ENCODE measurements at regions not wholly inside any gene's neighbourhood (a gene's known extent, or its start where the extent isn't known, plus 50 kb on each side); places are given as distances from the start of the nearest gene placed in this dataset.
"Not testable (repeated sequence)": the region's sequence is repeated elsewhere in the genome, so short reads cannot be mapped to it uniquely, and the experiment has no call there.

DNA sequence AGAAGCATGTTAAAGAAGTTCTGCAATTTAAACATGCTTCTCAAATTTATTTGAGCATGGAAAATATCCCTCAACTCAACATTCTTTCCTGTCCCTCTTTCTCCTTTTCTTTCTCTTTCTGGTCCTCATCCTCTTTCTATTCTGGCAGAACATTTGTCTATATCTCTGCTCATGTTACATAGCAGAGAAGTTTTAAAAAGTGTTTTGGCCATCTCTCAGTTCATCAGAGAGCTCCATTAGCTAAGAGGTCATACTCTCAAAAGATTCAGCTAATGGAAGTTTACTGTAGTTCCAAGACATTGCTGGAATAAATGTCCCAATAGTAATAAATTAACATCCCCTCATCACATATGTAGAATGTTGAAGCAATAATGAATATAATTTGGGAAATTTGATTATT, 53.5 kb downstream of the XCL2 start:
- DNase-seq: no peak

DNA sequence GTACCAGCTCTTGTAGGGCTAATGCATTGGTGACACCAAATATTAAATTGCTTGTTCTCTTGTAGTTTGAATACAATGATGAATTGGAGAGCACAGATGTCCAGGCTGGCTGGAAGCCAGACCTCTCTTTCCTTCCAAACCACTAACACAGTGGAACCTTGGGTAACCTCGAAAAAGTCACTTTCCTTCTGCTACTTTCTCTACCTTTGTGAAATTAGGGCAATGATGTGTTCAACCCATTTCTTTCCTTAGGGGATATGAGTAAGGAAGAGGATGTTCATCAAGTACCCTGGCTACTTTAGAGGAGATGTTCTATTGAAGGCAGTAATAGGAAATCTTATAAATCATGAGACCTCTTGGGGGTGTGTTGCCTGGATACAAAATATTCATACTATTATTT, 55.7 kb downstream of the XCL2 start:
- no peak for DNase-seq

DNA sequence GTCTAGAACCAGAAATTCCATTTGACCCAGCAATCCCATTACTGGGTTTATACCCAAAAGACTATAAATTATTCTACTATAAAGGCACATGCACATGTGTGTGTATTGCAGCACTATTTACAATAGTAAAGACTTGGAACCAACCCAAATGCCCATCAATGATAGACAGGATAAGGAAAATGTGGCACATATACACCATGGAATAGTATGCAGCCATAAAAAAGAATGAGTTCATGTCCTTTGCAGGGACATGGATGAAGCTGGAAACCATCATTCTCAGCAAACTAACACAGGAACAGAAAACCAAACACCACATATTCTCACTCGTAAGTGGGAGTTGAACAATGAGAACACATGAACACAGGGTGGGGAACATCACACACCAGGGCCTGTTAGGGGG, 57.0 kb downstream of the XCL2 start:
- not testable (repeated sequence) for DNase-seq

DNA sequence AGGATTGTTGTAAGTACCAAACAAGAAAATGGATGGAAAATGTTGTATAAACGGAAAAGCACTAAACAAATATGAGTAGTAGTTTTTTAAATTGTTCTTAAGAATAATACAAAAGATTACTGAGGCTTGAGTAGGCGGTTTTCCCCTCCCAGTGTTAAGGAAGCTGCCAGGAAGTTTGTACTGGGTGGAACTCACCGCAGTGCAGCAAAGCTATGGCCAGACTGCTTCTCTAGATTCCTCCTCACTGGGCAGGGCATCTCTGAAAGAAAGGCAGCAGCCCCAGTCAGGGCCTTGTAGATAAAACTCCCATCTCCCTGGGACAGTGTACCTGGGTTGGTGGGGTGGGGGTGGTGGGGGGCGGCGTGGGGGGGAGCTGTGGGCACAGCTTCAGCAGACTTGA, 58.7 kb downstream of the XCL2 start:
- no peak for DNase-seq

DNA sequence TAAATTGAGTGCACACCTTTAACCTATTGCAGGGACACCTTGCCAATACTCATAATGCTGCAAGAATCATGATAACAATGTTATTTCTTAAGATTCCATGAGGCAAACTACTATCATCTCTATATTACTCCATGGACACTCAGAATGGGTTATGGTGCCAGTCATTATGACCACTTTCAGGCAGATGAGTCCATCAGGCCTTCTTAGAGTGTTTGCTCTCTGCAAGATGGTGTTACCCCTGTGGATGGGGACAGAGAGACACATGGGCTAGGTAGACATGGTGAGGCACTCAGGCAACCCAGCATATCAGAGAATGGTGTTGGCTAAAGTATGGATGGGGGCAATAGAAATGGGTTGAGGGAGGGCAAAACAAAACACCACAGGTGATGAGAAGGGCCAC, 59.7 kb downstream of the XCL2 start:
- DNase-seq: no peak

DNA sequence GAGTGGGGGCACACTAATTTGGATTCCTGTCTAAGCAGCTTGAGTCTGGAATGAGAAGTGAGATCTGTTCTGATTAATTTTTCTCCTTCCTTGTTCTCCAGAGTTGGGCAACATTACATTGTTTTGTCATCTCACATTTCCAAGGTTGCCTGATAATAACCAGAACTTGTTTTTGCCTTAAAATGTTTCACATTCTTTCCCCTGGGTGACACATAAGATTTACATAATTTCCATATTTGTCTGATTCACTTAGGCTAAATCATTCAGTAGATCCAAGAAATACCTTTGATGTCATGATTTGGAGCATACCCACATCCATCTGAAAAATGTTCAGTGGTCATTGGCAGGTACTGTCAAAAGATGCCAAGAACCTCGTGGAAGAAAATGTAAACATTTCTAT, 60.3 kb downstream of the XCL2 start:
- DNase-seq: no peak

DNA sequence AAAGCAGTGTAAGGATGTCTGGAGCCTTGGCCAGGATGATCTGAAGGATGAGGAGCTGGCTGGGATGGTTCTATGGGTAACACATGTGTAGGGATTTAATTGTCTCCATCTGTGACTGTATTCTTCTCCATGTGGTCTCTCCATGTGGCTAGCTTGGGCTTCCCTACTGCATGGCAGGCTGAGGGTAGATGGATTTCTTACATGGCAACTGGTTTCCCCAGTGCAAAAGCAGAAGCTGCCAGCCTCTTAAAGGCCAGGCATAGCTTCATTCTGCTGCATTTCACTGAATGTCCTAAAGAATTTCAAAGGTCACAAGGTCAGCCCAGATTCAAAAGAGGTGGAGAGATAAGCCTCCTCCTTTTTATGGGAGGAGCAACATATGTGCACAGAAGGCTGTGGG, 61.7 kb downstream of the XCL2 start:
- no peak for DNase-seq

DNA sequence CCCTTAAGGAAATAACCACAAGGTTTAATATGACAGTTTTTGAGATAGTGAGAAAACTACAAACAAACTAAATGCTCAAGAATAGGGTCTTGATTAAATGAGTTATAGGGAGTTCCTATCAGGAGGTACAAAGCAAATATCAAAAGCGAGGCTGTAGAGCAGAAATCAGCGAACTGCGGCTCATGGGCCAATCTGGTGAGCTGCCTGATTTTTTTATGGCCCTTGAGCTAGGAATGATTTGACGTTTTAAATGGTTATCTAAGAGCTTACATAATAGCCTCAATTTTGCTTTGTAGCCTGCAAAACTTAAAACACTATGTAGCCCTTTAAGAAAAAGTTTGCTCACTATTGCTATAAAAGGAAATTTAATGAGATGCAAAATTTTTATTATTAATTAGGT, 62.2 kb downstream of the XCL2 start:
- no peak for DNase-seq

DNA sequence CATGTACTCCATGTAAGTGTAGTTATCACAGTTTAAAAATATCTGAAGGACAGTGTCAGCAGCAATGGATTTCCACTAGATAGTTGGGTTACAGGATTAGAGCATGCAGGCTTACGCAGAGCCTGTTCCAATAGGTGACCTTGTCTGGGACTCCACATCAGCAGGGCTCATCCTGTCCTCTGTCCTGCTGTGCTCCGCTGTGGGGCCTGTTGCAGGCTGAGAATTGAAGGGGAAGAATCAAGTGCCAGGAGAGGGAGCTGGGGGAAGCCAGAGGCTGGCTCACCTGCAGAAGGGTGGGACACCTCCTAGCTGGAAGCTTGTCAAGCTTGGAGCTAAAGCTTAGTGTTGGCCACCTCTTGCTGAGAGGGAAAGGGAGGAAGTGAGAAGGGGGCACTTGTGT, 62.8 kb downstream of the XCL2 start:
- DNase-seq: no peak

DNA sequence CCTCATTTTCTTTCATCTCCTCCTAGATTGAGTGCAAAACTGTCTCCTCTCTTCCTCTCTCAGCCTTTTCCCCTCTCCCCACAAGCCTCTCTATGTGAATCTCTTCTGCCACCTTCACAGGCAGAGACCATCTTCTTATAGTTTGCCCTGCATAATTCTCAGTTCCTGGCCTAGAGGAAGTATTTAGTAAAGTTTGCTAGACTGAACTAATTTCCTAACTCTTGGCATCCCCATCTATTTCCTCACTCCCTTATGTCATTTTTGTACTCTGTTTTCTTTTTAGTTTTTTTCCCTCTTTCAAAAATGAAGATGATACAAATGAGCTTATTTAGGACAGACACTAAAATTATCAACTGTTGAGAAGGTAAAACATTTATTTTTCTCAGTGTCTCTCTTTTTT, 66.0 kb downstream of the XCL2 start:
- DNase-seq: no peak

DNA sequence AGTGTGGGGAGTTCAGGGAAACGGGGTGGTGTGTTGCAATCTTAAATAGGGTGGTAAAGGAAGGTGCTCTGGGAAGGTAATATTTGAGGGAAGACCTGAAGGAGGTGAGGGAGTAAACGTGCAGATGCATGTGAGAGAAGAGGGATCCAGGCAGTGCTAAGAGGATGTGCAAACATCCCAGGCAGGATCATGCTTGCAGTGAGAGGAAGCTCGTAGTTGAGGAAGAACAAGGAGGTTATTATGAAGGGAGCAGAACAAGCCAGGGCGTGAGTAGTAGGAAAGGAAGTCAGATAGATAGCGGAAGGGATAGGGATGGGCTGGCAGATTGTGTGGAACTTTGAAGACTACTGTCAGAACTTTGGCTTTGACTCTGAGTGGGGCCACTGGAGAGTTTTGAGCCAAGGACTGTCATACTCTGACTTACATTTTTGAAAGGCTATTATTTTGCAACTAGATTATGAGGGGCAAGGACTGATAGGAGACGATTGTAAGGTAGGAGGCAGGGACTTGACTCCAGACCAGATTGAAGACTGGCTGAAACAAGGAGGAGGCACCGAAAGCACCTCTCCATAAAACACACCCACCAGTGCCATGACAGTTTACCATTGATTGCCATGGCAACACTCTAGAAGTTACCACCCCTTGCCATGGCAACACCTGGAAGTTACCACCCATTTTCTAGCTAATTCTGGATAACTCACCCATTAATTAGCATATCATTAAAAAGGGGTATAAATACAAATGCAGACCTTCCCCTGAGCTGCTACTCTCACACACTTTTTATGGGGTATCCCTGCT, 67.0 kb downstream of the XCL2 start:
- peak; percentile 42 for DNase-seq

DNA sequence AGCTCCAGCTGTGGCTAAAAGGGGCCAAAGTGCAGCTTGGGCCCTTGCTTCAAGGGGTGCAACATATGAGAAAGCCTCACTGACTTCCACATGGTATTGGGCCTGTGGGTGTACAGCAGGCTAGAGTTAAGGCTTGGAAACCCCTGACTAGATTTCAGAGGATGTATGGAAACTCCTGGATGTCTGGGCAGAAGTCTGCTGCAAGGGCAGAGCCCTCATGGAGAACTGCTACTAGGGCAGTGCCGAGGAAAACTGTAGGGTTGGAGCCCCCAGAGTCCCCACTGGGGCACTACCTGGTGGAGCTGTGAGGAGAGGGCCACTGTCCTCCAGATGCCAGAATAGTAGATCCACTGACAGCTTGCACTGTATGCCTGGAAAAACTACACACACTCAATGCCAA, 69.5 kb downstream of the XCL2 start:
- no peak for DNase-seq

DNA sequence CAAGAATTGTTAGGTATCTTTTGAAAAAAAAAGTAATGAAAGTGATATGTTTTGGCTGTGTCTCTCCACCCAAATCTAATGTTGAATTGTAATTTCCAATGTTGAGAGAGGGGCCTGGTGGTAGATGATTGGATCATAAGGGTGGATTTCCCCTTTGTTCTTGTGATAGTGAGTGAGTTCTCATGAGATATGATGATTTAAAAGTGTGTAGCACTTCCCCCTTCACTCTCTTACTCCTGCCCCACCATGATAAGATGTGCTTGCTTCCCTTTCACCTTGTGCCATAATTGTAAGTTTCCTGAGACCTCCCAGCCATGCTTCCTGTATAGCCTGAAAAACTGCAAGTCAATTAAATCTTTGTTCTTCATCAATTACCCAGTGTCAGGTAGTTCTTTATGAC, 70.7 kb downstream of the XCL2 start:
- no peak for DNase-seq

DNA sequence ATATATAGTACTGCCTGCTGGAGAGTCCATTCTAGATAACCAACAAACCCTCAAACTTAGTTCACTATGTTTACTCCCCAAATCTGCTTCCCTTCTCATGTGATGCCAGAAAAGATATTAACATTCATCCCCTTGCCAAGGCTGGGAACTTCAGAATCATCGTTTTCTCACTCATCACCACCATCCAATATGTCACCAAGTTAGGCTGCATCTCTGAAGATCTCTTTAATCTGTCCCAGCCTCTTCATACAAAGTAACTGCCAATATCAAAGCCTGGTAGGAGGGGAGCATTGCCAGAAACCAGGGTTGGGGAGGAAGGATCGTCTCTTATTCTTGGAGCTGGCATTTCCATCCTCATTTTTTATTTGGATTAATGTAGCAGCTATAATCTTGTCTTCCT, 71.6 kb downstream of the XCL2 start:
- no peak for DNase-seq

DNA sequence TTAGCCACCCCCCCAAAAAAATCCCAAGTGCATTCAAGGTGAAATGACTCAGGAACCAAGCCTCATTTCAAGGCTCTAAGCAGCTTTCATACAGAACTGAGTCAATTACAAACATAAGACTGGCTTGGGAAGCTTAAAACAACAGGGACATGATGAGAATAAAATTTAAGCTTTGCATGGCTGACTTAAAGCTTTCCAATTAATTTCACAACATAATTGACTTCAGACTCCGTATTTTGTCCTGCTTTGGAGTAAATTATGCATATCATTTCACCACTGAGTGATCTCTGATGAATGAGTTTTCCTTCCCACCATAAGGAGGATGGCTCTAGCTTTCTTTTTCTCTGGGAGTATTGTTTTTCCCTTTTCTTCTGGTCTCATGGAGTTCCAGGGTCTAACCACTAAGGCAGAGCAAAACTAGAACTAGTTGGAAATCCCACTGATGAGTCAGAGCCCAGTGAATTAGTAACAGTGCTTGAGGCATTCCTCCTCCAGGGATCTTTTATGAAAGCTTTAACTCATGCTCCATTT, 72.8 kb downstream of the XCL2 start:
- DNase-seq: no peak

DNA sequence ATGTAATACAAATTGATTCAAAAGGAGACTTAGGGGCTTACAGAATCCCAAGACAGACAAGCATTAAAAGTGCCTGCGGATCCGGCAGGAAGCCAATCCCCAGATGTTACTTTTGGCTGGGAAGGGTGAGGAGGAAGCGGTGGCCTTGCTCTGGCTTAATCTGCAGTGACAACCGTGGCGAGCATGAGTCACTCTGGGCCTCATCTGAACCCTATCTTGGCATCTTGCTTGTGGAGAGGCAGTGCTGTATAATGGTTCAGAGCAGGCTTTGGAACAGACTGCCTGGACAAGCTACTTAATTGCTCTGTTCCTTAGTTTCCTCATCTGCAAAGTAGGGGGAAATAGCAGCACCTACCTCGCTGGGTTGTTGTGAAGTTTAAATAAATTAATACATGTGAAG, 74.1 kb downstream of the XCL2 start:
- DNase-seq: no peak

DNA sequence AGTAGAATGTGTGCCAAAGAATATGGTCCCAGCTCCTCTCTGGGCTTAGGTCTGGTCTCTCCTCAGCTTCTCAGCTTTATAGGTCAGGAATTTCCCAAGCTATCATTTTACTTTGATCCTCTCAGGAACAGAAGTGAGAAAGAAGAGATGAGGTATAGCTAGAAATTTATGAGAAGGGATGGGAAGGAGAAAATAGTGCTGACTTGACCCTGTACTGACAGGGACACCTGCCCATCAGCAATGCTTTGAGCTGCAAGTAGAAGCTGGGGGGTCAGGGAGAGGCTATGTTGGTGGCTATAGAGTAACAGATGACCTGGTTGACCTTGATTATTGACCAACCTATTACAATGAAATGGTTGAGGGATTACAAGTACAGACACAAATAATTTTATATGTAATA, 75.0 kb downstream of the XCL2 start:
- no peak for DNase-seq

DNA sequence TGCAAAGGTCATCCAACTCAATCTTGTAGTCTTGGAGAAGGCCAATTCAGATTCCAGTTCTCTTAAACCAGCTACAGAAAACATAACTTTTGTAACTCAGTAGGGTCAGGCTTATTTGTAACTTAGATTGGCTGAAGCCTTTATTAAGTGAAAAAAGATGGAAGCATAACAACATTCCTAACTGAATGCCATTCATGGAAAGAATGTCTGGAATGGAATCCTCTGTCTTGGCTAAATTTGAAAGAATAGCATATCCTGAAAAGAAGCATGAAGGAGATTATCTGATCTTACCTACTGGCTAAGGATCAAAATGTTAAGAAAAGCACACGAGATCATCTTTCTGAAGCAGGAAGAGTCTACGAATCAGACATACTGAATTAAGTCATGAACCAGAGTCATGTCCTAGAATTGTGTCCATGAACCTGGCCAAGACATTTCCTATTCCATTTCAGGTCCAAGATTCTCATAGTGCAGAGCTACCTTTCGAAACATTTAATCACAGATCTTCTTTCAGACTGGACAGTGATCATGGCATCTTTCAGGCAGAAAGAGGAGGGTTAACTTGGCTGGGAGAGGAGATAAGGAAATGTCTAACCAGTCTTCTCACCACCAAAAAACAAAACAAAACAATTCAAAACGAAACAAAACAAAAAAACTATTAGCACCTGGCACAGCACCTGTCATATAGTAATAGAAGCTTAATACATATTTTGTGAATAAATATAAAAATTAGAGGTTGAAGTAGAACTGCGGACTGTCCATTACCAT, 75.6 kb downstream of the XCL2 start:
- DNase-seq: no peak

DNA sequence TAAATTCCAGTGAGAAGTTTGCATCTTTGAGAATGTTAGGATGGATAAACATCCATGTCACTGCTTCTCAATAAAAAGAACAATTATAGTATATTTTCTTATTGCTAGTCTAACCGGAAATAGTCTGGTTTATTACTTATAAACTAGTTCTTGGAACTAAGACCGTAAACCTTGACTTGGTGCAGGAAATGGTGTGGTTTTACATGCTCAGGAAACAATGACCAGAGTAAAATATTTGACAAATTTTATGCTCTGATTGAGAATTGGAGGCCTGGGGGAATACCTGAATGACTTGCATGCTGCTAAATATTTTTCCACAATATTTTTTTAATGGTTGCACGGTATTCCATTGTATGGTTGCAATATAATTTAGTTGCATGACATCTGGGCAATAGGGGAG, 76.3 kb downstream of the XCL2 start:
- DNase-seq: no peak

DNA sequence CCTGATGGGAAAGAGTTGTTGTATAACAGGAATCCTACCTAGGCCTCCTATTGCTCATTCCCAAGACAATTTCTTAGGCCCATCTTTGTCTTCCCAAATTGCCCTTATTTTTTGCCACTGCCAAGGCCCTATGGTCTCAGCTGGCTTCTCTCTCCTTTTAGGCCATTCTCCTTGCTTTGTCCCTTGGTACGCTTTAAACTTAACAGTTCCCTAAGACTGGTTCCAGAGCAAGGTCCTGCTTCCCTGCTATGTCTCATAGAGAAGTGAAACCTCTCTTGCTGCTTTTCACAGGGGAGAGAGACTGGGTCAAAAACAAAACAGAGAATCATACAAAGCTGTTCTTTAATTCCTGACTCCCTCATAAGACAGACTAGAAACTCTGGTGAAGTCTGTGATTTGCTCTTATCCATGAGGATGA, 77.1 kb downstream of the XCL2 start:
- no peak for DNase-seq

DNA sequence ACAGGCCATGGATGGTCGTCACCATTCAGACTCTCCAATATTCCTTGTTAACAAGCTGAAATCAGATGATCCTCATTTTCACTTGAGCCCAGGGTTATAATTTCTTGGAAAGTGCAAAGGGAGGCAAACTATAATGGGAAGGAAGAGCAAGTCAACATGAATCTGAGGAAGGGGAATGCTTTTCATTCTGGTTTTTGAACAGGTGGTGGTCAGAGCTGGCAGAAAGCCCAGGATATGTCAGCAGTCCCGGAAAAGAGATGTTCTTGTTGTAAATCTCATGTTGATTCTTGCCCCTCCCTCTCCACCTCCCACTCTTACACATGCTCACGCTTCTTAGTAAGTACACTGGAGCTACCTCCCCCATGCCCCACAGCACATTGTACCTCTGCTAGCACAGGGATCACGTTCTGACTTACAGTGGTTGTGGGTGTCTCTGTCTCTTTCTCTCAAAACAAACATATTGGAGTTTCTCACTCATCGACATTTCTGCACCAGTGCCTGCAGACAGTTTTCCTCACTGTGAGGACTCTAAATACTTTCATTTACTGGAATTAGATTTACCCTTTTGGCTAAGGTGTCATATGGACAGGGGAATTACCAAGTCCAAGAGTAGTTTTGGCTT, 77.6 kb downstream of the XCL2 start:
- peak; percentile 74 for DNase-seq

DNA sequence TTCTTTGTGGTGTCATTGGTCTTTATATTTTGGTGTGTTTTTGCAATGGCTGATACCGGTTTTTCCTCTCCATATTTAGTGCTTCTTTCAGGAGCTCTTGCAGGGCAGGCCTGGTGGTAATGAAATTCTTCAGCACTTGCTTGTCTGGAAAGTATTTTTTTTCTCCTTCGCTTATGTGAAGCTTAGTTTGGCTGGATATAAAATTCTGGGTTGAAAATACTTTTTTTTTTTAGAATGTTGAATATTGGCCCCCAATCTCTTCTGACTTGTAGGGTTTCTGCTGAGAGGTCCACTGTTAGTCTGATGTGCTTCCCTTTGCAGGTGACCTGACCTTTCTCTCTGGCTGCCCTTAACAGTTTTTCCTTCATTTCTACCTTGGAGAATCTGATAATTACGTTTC, 82.7 kb downstream of the XCL2 start:
- DNase-seq: not testable (repeated sequence)

DNA sequence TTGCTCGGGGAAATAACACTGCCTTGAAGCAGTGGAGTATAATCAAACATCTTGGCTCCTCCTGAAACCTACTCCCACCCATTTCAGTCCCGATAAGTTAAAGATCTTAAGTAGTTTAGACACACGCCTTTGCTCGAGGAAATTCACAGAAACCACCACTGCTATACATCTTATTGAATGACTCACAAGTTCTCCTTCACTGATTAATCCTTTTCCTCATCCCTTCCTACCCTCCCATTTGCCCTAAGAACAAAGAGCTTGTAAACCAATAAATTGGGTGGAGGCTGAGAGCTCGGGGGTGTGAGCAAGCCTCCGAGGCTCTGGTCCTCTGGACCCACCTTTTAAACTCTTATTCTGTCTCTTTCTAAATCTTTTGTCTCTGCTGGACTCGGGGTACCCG, 86.5 kb downstream of the XCL2 start:
- not testable (repeated sequence) for DNase-seq

DNA sequence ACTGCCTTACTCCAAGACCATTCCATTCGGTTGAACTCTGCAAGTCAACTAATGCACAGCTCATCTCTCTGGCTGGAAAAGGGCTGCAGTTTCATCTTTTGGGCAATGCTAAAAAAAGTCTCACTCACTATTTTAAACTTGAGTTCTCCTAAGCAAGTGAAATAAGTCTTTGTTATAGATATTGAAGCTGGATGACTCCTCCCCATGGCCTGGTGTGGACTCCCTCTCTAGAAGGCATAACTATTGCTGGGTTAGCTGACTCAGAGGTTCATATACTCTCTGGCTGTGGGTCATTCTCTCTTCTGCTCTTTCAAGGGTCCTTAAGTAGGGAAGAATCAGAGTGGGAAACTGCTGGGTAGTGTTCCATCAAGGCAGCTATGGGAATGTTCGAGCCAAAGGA, 88.0 kb downstream of the XCL2 start:
- DNase-seq: no peak

All from NCI-H510A (cell line).